ENCODE measurements at regions not wholly inside any gene's neighbourhood (a gene's known extent, or its start where the extent isn't known, plus 50 kb on each side); places are given as distances from the start of the nearest gene placed in this dataset.

DNA sequence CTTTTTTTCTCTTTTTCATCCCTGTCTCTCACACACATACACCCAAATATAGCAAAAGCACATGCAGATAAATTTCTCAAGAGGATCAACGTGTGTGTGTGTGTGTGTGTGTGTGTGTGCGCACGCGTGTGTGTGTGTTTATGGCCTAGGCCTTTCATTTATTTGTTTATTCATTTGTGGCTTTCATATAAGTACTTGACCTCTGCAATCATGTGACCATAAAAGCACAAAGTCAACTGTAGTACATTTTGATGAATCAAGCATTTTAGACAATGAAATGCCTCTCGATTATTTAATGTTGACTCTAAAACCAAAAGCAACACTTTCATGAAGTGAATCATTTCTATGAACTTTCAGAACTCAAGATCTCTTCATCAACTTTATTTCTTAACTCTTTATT is 194.1 kb upstream of the ADGRL2 start:
- no peak overlapping the region for H2BK20ac ChIP-seq (ENCODE audit: low read length)
- 86% methylated on average over 5 of the region's 5 CpGs; no CpG with 5 or more reads in 1 of the 2 experiments for WGBS, 2 experiments (ENCODE audit: extremely low coverage in 1 of 2, insufficient coverage in 1 of 2, insufficient read length in 1 of 2, insufficient replicate concordance in 2 of 2, low coverage in 1 of 2, low lambda C conversion rate in 2 of 2, missing lambda C conversion rate in 1 of 2)
- peaks cover 0 to 2% of the 10 kb centered on the region in 2 experiments; a peak in 1 of 4 replicates for H3K9me3 ChIP-seq (ENCODE audit: insufficient read depth in 2 of 2, low read depth in 1 of 2, low read length in 1 of 2)
- H2AK5ac ChIP-seq (ENCODE audit: low read depth, low read length): no peak overlapping the region
- H2BK12ac ChIP-seq (ENCODE audit: low read depth, low read length): no peak overlapping the region
- H3K36me3 ChIP-seq (ENCODE audit: control insufficient read depth in 2 of 4, insufficient read depth in 4 of 4, low read length in 3 of 4): no peaks in the 10 kb centered on the region; a peak in 1 of 8 replicates
- no peak overlapping the region for H2BK120ac ChIP-seq (replicated peaks; ENCODE audit: low read depth, low read length)
- peaks cover 2 to 11% (median 5%) of the 10 kb centered on the region in 4 experiments; a peak in 5 of 7 replicates for H3K27me3 ChIP-seq (replicated peaks in 1 of 4; ENCODE audit: control insufficient read depth in 3 of 4, extremely low read depth in 1 of 4, insufficient read depth in 3 of 4, low read length in 3 of 4)
- no peak overlapping the region for H3K4ac ChIP-seq (replicated peaks; ENCODE audit: insufficient read length, low read depth, low read length)
- no peak overlapping the region for H4K5ac ChIP-seq (ENCODE audit: insufficient read length, low read depth, low read length)
- no peak overlapping the region for H2AFZ ChIP-seq (ENCODE audit: low read length)
- no peak overlapping the region for H2BK5ac ChIP-seq (ENCODE audit: low read depth, low read length)
- H2BK15ac ChIP-seq (ENCODE audit: low read length): no peak overlapping the region
- no peak overlapping the region for H3K27ac ChIP-seq (ENCODE audit: low read depth, low read length)
- no peaks in the 10 kb centered on the region for H3K79me1 ChIP-seq (ENCODE audit: low read depth, low read length)
- H3K18ac ChIP-seq (ENCODE audit: extremely low read depth, low read length): no peak overlapping the region
- no peak overlapping the region for H3K14ac ChIP-seq (ENCODE audit: insufficient read length)
- no peak overlapping the region for H3K23ac ChIP-seq (ENCODE audit: insufficient read length)
- no peak overlapping the region for H3K9ac ChIP-seq (replicated peaks in 1 of 4; ENCODE audit: extremely low read depth in 1 of 4, low read depth in 3 of 4, low read length in 3 of 4)
- H3K4me1 ChIP-seq (replicated peaks in 1 of 4; ENCODE audit: control insufficient read depth in 3 of 4, insufficient read depth in 4 of 4, low read length in 3 of 4): peaks cover 2 to 10% (median 5%) of the 10 kb centered on the region in 4 experiments; a peak in 6 of 7 replicates
- H3K56ac ChIP-seq (replicated peaks; ENCODE audit: insufficient read length, low read depth, low read length): no peak overlapping the region
- no peaks in the 10 kb centered on the region for H3K23me2 ChIP-seq (ENCODE audit: low read depth, low read length)
- no peak for TF ChIP-seq TEAD4 (IDR thresholded peaks at IDR 0.05; ENCODE audit: low read depth, low read length)
- no peak for TF ChIP-seq GABPA (IDR thresholded peaks at IDR 0.05; ENCODE audit: borderline replicate concordance, insufficient read depth, low read length)
- TF ChIP-seq RBBP5 (IDR thresholded peaks at IDR 0.05; ENCODE audit: borderline replicate concordance, low read depth, low read length): no peak
- no peak for TF ChIP-seq TAF1 (IDR thresholded peaks at IDR 0.05; ENCODE audit: low read depth, low read length)
- no peaks in the 10 kb centered on the region for H4K20me1 ChIP-seq (replicated peaks in 1 of 2; ENCODE audit: control insufficient read depth in 1 of 2, insufficient read depth in 2 of 2, low read length in 2 of 2)
- no peak overlapping the region for H3K4me3 ChIP-seq (ENCODE audit: extremely low read depth in 1 of 4, insufficient read depth in 2 of 4, low read depth in 3 of 4, low read length in 4 of 4)
- no peaks in the 10 kb centered on the region for H3K79me2 ChIP-seq (ENCODE audit: control insufficient read depth in 1 of 2, insufficient read depth in 2 of 2, low read length in 2 of 2)
- H4K91ac ChIP-seq (replicated peaks; ENCODE audit: insufficient read length, low read length): no peak overlapping the region
- no peak overlapping the region for H4K8ac ChIP-seq (ENCODE audit: extremely low read depth, insufficient read depth, low read length)
- DNase-seq (ENCODE audit: low read depth in 1 of 2, low spot score in 2 of 2) (no peak), FAIRE-seq (no peak)
- ChIA-PET POLR2A (ENCODE audit: partially characterized antibody) (no interaction called here), CTCF (ENCODE audit: partially characterized antibody) (interaction anchor here (0.6 kb wide), 1 partner anchor 172 kb away, joined by 4 read pairs; no protein-coding TSS in a partner anchor)
- H3K4me2 ChIP-seq (ENCODE audit: insufficient read depth in 1 of 2, low read depth in 2 of 2, low read length in 2 of 2): no peak overlapping the region

Measured in H1 (cell line).